ENCODE measurements at regions not wholly inside any gene's neighbourhood (a gene's known extent, or its start where the extent isn't known, plus 50 kb on each side); places are given as distances from the start of the nearest gene placed in this dataset.

- TF ChIP-seq CTCF (IDR thresholded peaks at IDR 0.05): no peak
- no peak for TF ChIP-seq EZH2 (IDR thresholded peaks at IDR 0.05; ENCODE audit: borderline replicate concordance, insufficient read depth, low read depth, low read length, poor library complexity, severe bottlenecking)
Observed at GRCh38 chr13:111906816-111907215, 160.1 kb upstream of the SOX1 start.

All from B cell (primary cell).